SU-DHL-6 (cell line): ENCODE measurements at regions not wholly inside any gene's neighbourhood (a gene's known extent, or its start where the extent isn't known, plus 50 kb on each side); places are given as distances from the start of the nearest gene placed in this dataset.

Experiments used
- CTCF ChIP-seq: fragments of 200-600 bp; sonication (generic); IDR thresholded peaks from one replicate; pipeline ENCODE4 v1.5.1; 2017; ENCODE audit warnings: antibody characterized with exemption, mild to moderate bottlenecking, low read length, moderate library complexity; ENCODE audit not compliant: insufficient read depth, poor library complexity, severe bottlenecking
- EZH2phosphoT487 ChIP-seq: fragments of 200-600 bp; sonication (generic), shearing (Covaris generic); conservative IDR thresholded peaks from 2 replicates; pipeline ENCODE4 v1.6.1; 2018; ENCODE audit warnings: mild to moderate bottlenecking, antibody characterized with exemption, low read length, moderate library complexity, mixed read lengths

GRCh38 chr10:21403256-21404015 is 122.0 kb downstream of the SKIDA1 start:
- TF ChIP-seq CTCF: no peak
- no peak for TF ChIP-seq EZH2phosphoT487
